ENCODE measurements at regions not wholly inside any gene's neighbourhood (a gene's known extent, or its start where the extent isn't known, plus 50 kb on each side); places are given as distances from the start of the nearest gene placed in this dataset.

DNA sequence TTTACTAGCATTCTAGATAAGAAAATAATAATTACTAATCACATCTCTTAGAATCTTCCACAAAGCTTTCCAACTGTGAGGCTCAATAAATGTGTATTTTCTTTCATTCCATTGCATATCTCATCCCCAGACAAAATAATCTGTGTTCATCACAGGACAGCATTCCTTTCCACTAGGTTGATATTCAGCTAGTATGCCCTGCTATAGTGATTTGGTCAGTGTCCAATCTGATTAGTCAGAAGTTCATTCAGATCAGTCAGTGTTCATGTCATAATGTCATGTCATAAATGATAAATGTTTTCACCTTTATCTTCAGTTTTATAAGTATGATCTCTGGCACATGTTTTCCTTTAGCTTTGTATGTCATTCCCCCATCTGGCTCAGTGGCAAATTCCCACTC lies 611.4 kb downstream of the KCTD8 start:
- DNase-seq: no peak

GRCh38 chr4:43837604-43838003 lies 611.0 kb downstream of the KCTD8 start:
- DNase-seq: no peak

DNA sequence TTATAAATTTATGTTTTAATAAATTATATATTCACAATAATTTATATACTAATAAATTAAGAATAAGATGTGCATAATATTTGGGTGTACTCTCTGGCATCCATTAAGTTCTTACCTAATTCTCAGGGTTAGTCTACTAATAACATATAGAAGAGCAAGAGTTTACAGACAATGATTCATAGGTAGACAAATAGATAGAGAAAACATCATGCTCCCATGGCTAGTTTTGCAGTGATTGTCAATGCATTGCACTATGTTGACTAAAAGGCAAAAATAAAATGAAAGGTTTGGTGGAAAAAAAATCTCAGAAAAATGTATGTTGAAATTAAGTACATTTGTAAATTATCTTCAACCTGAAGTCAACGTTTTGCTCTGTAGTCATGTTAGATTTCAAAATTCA lies 606.0 kb downstream of the KCTD8 start:
- DNase-seq: no peak

DNA sequence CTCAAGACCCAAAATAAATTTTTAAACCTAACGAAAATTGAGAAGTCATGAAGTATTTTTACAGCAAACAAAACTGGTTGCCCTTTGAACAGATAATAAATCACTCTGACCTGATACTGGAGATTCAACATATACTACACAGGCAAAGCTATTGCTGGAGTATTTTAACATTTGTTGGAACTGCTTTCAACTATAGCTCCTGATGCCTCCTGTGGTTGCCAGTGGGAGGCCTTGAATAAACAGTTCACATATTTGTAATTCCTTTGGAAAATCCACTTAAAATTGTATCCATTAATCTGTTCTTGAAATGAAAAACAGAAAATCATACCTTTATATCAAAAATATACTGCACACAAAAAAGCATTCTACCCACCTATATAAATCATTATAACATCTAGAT lies 605.1 kb downstream of the KCTD8 start:
- DNase-seq: no peak

DNA sequence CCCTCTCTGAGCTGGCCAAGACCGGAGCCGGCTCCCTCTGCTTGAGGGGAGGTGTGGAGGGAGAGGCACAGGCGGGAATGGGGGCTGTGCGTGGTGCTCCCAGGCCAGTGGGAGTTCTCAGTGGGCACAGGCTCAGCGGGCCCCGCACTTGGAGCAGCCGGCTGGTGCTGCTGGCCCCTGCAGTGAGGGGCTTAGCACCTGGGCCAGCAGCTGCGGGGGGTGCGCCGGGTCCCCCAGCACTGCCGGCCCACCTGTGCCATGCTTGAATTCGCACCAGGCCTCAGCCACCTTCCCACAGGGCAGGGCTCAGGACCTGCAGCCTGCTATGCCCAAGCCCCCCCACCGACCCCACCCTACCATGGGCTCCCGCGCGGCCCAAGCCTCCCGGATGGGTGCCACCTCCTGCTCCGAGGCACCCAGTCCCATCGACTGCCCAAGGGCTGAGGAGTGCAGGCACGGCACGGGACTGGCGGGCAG lies 602.5 kb downstream of the KCTD8 start:
- no peak for DNase-seq

DNA sequence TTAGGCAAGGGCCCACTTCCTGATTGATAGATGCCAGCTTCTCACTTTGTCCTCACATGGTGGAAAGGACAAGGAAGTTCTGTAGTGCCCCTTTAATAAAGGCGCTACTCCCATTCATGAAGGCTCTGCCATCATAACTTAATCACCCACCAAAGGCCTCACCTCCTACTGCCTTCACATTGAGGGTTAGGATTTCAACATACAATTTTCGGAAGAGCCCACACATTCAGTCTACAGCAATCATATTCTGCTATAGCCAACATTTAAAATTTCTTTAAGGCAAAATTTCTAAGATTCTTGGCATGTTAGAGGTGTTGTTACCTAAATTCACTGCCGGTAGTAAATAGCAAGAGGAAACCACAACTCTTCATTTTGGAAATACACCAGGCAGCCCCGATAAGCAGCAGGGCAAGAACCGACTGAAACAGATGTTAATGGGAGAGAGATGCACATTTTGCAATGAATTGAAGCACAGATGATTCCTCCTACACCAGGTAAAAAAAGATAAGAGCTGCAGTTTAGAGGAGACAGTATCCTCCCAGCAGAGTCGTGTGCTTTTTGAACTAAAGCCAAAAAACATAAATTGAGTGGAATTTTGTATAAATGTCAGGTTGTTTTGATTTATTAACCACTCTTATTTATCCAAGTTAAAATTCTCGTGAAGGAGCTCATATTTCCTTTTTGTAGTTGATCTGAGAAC lies 594.9 kb downstream of the KCTD8 start:
- no peak for DNase-seq

DNA sequence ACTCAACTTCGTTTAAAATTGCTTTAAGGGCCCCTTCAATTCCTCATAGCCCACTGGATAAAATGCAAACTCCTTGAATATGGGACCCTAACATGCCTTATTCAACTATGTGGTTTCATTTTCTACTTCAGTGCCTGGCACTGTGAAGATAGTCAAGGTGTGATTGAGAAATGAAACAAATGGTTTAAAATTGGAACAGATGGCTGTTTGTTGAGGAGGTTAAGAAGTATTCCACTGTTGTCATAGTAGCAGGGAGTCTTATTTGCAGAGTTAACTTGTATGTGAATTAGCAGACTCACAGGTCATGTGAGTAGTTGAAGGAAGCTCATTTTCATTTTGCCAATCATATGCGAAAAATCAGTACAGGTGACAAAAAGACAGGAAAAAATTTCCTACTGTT lies 593.3 kb downstream of the KCTD8 start:
- no peak for DNase-seq

- no peak for DNase-seq
Observed at GRCh38 chr4:43864616-43865146, 583.9 kb downstream of the KCTD8 start.

DNA sequence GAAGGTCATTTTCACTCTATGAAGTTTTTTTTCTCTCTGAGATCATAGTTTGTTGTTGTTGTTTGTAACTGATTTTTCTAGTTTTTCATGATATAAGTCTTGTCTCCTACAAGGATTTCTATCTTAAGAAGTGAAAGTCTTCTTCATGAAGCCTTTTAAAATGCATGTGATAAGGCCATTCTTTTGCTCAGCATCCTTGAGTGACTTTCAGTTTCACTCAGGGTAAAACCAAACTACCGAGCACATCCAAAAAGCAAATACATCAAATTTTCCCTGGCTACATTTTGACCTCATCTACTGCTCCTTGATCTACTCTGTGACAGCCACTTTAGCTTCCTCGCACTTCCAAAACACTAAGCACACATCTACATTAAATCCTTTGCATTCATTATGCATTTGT lies 580.7 kb downstream of the KCTD8 start:
- DNase-seq: no peak

GRCh38 chr4:43875655-43876054 lies 573.0 kb downstream of the KCTD8 start:
- DNase-seq: no peak

- DNase-seq: no peak
Observed at GRCh38 chr4:43882470-43882869, 566.1 kb downstream of the KCTD8 start.

- no peak for DNase-seq
Observed at GRCh38 chr4:43886196-43886595, 562.4 kb downstream of the KCTD8 start.

DNA sequence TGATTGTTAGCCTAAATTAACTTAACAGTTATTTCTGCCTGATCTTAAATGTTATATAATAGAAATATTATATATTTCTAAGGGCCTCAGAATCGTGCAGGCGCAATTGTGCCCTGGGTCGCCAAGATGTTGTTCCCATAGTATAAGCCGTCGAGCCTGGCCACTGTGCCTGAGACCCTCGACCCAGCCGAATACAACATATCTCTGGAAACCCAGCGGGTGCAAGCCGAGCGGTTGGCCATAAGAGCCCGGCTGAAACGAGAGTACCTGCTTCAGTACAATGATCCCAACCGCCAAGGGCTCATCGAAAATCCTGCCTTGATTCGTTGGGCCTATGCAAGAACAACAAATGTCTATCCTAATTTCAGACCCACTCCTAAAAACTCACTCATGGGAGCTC lies 549.8 kb downstream of the KCTD8 start:
- no peak for DNase-seq

GRCh38 chr4:43903456-43903855 lies 545.2 kb downstream of the KCTD8 start:
- no peak for DNase-seq

GRCh38 chr4:43918377-43918776 lies 530.2 kb downstream of the KCTD8 start:
- DNase-seq: no peak

GRCh38 chr4:43932448-43932847 lies 516.2 kb downstream of the KCTD8 start:
- no peak for DNase-seq

DNA sequence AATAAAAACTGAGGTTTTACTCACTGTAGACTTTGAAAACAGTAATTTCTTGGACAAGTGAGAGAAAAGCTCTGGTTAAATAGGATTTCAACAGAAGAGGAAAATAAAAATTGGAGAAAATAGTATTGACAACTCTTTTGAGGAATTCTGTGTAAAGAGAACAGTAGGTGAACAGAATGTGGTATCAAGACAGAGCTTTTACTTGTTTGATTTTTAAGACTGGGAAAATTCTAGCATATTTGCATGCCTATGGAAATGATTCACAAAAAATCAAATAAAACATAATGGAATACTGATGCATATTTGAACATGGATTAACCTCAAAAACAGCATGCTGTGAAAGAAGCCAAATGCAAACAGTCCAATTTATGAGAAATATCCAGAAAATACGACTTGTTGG lies 504.6 kb downstream of the KCTD8 start:
- DNase-seq: no peak

DNA sequence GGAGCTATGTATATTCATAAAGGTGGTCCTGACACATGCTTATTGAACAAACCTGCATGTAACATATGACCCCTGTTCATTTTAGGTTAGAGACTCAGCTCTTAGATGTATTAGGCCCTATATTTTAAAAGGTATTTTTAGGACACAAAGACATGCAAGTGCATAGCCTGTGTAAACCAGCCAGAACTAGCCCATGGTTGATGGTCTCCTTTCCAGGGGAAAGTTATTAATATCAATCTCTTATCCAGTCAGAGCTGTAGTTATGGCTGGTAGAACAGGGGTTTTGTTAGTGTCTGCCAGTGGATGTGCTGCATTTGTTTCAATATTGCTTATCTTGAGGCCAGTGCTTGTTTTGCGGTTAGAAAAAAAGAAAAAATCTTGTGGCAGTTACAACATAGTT lies 488.6 kb downstream of the KCTD8 start:
- no peak for DNase-seq

GRCh38 chr4:43968011-43968410 lies 480.6 kb downstream of the KCTD8 start:
- DNase-seq: no peak

- no peak for DNase-seq
Observed at GRCh38 chr4:43983610-43984009, 465.0 kb downstream of the KCTD8 start.

DNA sequence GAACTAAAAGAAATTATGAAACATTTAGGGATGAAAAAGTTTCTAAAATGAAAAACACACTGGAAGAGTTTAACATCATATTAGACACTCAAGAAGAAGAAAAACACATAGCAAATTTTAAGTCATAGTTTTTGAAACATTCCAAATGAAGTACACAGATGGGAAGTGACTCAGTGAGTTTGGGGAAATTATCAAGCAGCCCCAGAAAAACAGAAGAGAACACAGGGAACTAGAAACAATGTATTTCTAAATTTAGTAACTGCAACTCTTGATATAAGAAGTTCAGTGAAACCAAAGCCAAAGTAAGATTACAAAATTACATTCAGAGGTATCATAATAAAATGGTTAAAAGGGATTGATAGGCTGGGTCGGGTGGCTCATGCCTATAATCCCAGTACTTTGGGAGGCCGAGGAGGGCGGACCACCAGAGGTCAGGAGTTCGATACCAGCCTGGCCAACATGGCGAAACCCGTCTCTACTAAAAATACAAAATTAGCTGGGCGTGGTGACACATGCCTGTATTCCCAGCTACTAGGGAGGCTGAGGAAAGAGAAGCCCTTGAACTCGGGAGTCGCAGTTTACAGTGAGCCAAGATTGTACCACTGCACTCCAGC lies 461.2 kb downstream of the KCTD8 start:
- DNase-seq: no peak

- no peak for DNase-seq
Observed at GRCh38 chr4:43990551-43990950, 458.1 kb downstream of the KCTD8 start.

- no peak for DNase-seq
Observed at GRCh38 chr4:43990963-43991362, 457.6 kb downstream of the KCTD8 start.

GRCh38 chr4:43992552-43992951 lies 456.1 kb downstream of the KCTD8 start:
- DNase-seq: no peak

All from cerebellar nuclear complex (tissue), 1 donor.